Liver (tissue), 8 donors: ENCODE measurements at regions not wholly inside any gene's neighbourhood (a gene's known extent, or its start where the extent isn't known, plus 50 kb on each side); places are given as distances from the start of the nearest gene placed in this dataset.
"Not testable (repeated sequence)": the region's sequence is repeated elsewhere in the genome, so short reads cannot be mapped to it uniquely, and the experiment has no call there.

Experiments used
- DNase-seq: peaks from one replicate; pipeline ENCODE4 v3.0.0-alpha.2; 2017; ENCODE audit warnings: low spot score
- H3K27ac ChIP-seq, 2 donors: one replicate each; pipeline ENCODE4 v1.7.0; 2013; ENCODE audit warnings: inconsistent platforms in 2 of 2, low read length in 2 of 2, control low read depth in 1 of 2, low read depth in 1 of 2, mild to moderate bottlenecking in 1 of 2
- H3K27me3 ChIP-seq, 4 donors: one replicate each; pipeline versions ENCODE4 v1.6.1 to v1.7.0; 2013; ENCODE audit warnings: low read length in 3 of 4, inconsistent platforms in 1 of 4, mild to moderate bottlenecking in 1 of 4, moderate library complexity in 1 of 4; ENCODE audit not compliant: control insufficient read depth in 4 of 4, insufficient read depth in 4 of 4
- H3K36me3 ChIP-seq, 4 donors: one replicate each; pipeline versions ENCODE4 v1.6.1 to v1.7.0; 2013; ENCODE audit warnings: low read length in 3 of 4, mild to moderate bottlenecking in 3 of 4, low read depth in 1 of 4, moderate library complexity in 1 of 4; ENCODE audit not compliant: control insufficient read depth in 4 of 4, insufficient read depth in 3 of 4
- H3K4me1 ChIP-seq, 4 donors: one replicate each; pipeline versions ENCODE4 v1.6.1 to v1.7.0; 2013; ENCODE audit warnings: low read length in 3 of 4, mild to moderate bottlenecking in 3 of 4, moderate library complexity in 1 of 4; ENCODE audit not compliant: control insufficient read depth in 4 of 4, insufficient read depth in 4 of 4
- H3K4me3 ChIP-seq, 3 donors: one replicate each; pipeline versions ENCODE4 v1.6.1 to v1.7.0; 2013; ENCODE audit warnings: low read length in 3 of 3, control low read depth in 1 of 3, low read depth in 1 of 3, mild to moderate bottlenecking in 1 of 3
- H3K9ac ChIP-seq, 2 donors: one replicate each; pipeline ENCODE4 v1.7.0; 2013; ENCODE audit warnings: low read length in 2 of 2, mild to moderate bottlenecking in 2 of 2, moderate library complexity in 2 of 2, control low read depth in 1 of 2, low read depth in 1 of 2
- H3K9me3 ChIP-seq, 4 donors: one replicate each; pipeline versions ENCODE4 v1.6.1 to v1.7.0; 2013; ENCODE audit warnings: low read length in 3 of 4; ENCODE audit not compliant: control insufficient read depth in 4 of 4
- EGR1 ChIP-seq, 2 donors: IDR thresholded peaks; 2 replicates each; pipeline ENCODE4 v1.6.1; 2016 to 2018; ENCODE audit warnings: antibody characterized with exemption in 2 of 2, low read depth in 2 of 2
- FOXA1 ChIP-seq: IDR thresholded peaks from 2 replicates; pipeline ENCODE4 v1.6.1; 2016; ENCODE audit warnings: antibody characterized with exemption
- FOXA2 ChIP-seq: IDR thresholded peaks from 2 replicates; pipeline ENCODE4 v1.6.1; 2016; ENCODE audit warnings: antibody characterized with exemption
- GABPA ChIP-seq, 2 donors: IDR thresholded peaks in 1 of 2; conservative IDR thresholded peaks in 1 of 2; 2 replicates each; pipeline ENCODE4 v1.6.1; 2016; ENCODE audit warnings: antibody characterized with exemption in 2 of 2, mild to moderate bottlenecking in 1 of 2, moderate library complexity in 1 of 2
- HNF4A ChIP-seq, 2 donors: conservative IDR thresholded peaks; 2 replicates each; pipeline ENCODE4 v1.6.1; 2016; ENCODE audit warnings: antibody characterized with exemption in 2 of 2, mild to moderate bottlenecking in 2 of 2
- HNF4G ChIP-seq: IDR thresholded peaks from 2 replicates; pipeline ENCODE4 v1.6.1; 2016; ENCODE audit warnings: antibody characterized with exemption
- JUND ChIP-seq, 2 donors: IDR thresholded peaks; 2 replicates each; pipeline ENCODE4 v1.6.1; 2016; ENCODE audit warnings: antibody characterized with exemption in 2 of 2
- NR2F2 ChIP-seq: IDR thresholded peaks from 2 replicates; pipeline ENCODE4 v1.6.1; 2016; ENCODE audit warnings: antibody characterized with exemption
- RAD21 ChIP-seq, 2 donors: IDR thresholded peaks; 2 replicates each; pipeline ENCODE4 v1.6.1; 2016; ENCODE audit warnings: antibody characterized with exemption in 2 of 2, mild to moderate bottlenecking in 2 of 2
- SP1 ChIP-seq: IDR thresholded peaks from 2 replicates; pipeline ENCODE4 v1.6.1; 2018; ENCODE audit warnings: antibody characterized with exemption, mild to moderate bottlenecking
- TAF1 ChIP-seq: conservative IDR thresholded peaks from 2 replicates; pipeline ENCODE4 v1.6.1; 2016; ENCODE audit warnings: antibody characterized with exemption, mild to moderate bottlenecking
- WGBS: extraction: QIAGEN DNeasy Blood & Tissue Kit; methylation state at CpG from one replicate; pipeline ENCODE4 v1.1.7; 2013; 5-methylcytosine and 5-hydroxymethylcytosine counted together
- TF ChIP-seq, protein P1 (sequence below): IDR thresholded peaks from 2 replicates; pipeline ENCODE4 v1.6.1; 2016; ENCODE audit warnings: antibody characterized with exemption
- TF ChIP-seq, protein P2 (sequence below): IDR thresholded peaks from 2 replicates; pipeline ENCODE4 v1.6.1; 2016; ENCODE audit warnings: antibody characterized with exemption
- TF ChIP-seq, protein P3 (sequence below): fragments of 150-350 bp; IDR thresholded peaks from 2 replicates; pipeline ENCODE4 v1.5.1; 2017; ENCODE audit warnings: improper control_type of control experiment, low read depth, low read length; ENCODE audit not compliant: missing input control
- TF ChIP-seq, protein P4 (sequence below): IDR thresholded peaks from 2 replicates; pipeline ENCODE4 v1.6.1; 2016; ENCODE audit warnings: antibody characterized with exemption, mild to moderate bottlenecking
- TF ChIP-seq, protein P5 (sequence below): IDR thresholded peaks from 2 replicates; pipeline ENCODE4 v1.6.1; 2016; ENCODE audit warnings: antibody characterized with exemption
- donor health status: healthy.
- donor health status: healthy.
- donor health status: healthy.
- donor health status: healthy.
- donor health status: healthy.

DNA sequence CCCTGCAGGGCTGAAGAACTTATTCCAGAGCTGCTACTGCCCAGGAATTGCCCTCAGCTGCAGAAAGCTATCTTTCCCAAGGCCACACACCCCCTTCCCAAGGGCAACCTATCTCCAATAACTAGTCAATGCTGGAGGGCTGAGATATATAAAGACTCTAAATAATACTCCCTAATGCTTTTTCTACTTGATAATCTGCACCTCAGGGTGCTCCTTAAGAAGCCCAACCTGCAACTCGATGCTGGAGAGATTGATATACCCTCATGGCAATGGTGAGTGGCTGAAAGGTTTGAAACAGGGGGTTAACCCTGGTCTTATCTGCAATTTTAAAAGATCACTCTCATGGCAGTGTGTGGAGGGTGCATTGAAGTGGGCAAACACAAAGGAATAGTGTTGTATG is 142.7 kb upstream of the APC start:
- DNase-seq, result no peak
- H3K36me3 ChIP-seq, result no peaks in the 10 kb centered on the region
- WGBS, result 73% methylated on average over 1 of the region's 1 CpG
- no peaks in the 10 kb centered on the region for H3K9me3 ChIP-seq
- H3K27me3 ChIP-seq, result peaks cover 0 to 2% (median 0%) of the 10 kb centered on the region in 4 donors
- TF ChIP-seq JUND (IDR thresholded peaks at IDR 0.05) (no peak), SP1 (no peak), RAD21 (IDR thresholded peaks at IDR 0.05) (no peak), HNF4G (no peak), FOXA1 (no peak), TAF1 (no peak), GABPA (IDR thresholded peaks at IDR 0.05 in 1 of 2, conservative IDR thresholded peaks at IDR 0.05 in 1 of 2) (no peak), FOXA2 (no peak), HNF4A (conservative IDR thresholded peaks at IDR 0.05) (no peak), NR2F2 (no peak), EGR1 (IDR thresholded peaks at IDR 0.05; ENCODE audit: low read depth in 2 of 2) (no peak)
- TF ChIP-seq, protein P1, sequence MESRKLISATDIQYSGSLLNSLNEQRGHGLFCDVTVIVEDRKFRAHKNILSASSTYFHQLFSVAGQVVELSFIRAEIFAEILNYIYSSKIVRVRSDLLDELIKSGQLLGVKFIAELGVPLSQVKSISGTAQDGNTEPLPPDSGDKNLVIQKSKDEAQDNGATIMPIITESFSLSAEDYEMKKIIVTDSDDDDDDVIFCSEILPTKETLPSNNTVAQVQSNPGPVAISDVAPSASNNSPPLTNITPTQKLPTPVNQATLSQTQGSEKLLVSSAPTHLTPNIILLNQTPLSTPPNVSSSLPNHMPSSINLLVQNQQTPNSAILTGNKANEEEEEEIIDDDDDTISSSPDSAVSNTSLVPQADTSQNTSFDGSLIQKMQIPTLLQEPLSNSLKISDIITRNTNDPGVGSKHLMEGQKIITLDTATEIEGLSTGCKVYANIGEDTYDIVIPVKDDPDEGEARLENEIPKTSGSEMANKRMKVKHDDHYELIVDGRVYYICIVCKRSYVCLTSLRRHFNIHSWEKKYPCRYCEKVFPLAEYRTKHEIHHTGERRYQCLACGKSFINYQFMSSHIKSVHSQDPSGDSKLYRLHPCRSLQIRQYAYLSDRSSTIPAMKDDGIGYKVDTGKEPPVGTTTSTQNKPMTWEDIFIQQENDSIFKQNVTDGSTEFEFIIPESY, result no peak
- TF ChIP-seq, protein P2, sequence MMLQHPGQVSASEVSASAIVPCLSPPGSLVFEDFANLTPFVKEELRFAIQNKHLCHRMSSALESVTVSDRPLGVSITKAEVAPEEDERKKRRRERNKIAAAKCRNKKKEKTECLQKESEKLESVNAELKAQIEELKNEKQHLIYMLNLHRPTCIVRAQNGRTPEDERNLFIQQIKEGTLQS, result no peak
- TF ChIP-seq, protein P3, sequence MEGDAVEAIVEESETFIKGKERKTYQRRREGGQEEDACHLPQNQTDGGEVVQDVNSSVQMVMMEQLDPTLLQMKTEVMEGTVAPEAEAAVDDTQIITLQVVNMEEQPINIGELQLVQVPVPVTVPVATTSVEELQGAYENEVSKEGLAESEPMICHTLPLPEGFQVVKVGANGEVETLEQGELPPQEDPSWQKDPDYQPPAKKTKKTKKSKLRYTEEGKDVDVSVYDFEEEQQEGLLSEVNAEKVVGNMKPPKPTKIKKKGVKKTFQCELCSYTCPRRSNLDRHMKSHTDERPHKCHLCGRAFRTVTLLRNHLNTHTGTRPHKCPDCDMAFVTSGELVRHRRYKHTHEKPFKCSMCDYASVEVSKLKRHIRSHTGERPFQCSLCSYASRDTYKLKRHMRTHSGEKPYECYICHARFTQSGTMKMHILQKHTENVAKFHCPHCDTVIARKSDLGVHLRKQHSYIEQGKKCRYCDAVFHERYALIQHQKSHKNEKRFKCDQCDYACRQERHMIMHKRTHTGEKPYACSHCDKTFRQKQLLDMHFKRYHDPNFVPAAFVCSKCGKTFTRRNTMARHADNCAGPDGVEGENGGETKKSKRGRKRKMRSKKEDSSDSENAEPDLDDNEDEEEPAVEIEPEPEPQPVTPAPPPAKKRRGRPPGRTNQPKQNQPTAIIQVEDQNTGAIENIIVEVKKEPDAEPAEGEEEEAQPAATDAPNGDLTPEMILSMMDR, result no peak
- TF ChIP-seq, protein P4, sequence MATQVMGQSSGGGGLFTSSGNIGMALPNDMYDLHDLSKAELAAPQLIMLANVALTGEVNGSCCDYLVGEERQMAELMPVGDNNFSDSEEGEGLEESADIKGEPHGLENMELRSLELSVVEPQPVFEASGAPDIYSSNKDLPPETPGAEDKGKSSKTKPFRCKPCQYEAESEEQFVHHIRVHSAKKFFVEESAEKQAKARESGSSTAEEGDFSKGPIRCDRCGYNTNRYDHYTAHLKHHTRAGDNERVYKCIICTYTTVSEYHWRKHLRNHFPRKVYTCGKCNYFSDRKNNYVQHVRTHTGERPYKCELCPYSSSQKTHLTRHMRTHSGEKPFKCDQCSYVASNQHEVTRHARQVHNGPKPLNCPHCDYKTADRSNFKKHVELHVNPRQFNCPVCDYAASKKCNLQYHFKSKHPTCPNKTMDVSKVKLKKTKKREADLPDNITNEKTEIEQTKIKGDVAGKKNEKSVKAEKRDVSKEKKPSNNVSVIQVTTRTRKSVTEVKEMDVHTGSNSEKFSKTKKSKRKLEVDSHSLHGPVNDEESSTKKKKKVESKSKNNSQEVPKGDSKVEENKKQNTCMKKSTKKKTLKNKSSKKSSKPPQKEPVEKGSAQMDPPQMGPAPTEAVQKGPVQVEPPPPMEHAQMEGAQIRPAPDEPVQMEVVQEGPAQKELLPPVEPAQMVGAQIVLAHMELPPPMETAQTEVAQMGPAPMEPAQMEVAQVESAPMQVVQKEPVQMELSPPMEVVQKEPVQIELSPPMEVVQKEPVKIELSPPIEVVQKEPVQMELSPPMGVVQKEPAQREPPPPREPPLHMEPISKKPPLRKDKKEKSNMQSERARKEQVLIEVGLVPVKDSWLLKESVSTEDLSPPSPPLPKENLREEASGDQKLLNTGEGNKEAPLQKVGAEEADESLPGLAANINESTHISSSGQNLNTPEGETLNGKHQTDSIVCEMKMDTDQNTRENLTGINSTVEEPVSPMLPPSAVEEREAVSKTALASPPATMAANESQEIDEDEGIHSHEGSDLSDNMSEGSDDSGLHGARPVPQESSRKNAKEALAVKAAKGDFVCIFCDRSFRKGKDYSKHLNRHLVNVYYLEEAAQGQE, result no peak
- TF ChIP-seq, protein P5, sequence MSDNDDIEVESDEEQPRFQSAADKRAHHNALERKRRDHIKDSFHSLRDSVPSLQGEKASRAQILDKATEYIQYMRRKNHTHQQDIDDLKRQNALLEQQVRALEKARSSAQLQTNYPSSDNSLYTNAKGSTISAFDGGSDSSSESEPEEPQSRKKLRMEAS, result no peak
- H3K9ac ChIP-seq, result no peak overlapping the region
- peaks cover 0 to 4% (median 0%) of the 10 kb centered on the region in 4 donors for H3K4me1 ChIP-seq
- no peak overlapping the region for H3K27ac ChIP-seq
- H3K4me3 ChIP-seq, result no peak overlapping the region

DNA sequence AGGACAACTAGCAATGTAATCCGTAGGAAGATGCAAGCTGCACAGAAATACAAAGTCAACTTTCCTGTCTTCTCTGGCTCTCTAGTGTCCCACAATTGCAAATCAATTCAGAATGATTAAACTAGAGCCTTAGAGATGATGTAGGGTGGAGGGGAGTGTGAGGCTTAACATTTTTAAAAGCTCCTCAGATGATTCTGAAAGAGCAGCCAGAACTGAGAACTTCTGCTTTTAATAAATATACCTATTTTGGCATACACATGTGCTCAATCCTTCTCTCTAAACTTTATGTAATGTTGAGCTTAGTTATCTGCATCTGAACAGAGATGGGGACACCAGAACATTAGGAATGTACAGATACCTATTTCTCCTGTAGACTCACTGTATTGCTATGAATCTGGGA is 139.9 kb upstream of the APC start:
- peaks cover 0 to 2% (median 0%) of the 10 kb centered on the region in 4 donors for H3K27me3 ChIP-seq
- TF ChIP-seq HNF4A (conservative IDR thresholded peaks at IDR 0.05), result no peak
- no peak for TF ChIP-seq EGR1 (IDR thresholded peaks at IDR 0.05; ENCODE audit: low read depth in 2 of 2)
- no peak for TF ChIP-seq JUND (IDR thresholded peaks at IDR 0.05)
- TF ChIP-seq FOXA1, result no peak
- 84% methylated on average over 1 of the region's 1 CpG for WGBS
- H3K4me1 ChIP-seq, result peaks cover 0 to 4% (median 0%) of the 10 kb centered on the region in 4 donors
- no peak overlapping the region for H3K9ac ChIP-seq
- H3K4me3 ChIP-seq, result no peak overlapping the region
- H3K36me3 ChIP-seq, result no peaks in the 10 kb centered on the region
- no peaks in the 10 kb centered on the region for H3K9me3 ChIP-seq
- no peak overlapping the region for H3K27ac ChIP-seq
- no peak for DNase-seq

DNA sequence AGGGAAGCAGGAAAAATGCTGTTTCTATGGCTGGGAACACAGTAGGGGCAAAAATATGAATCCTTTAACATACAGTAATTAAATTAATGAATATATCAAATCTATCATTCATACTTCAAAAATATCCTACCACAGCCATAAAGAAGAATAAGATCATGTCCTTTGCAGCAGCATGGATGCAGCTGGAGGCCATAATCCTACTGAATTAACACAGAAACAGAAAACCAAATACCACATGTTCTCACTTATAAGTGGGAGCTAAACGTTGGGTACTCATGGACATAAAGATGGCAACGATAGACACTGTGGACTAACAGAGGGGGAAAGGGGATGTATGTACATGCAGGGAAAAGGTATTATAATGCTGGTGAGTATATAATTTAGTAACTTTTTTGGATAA is 137.2 kb upstream of the APC start:
- WGBS, result 32% methylated on average over 2 of the region's 2 CpGs
- H3K9me3 ChIP-seq, H3K36me3 ChIP-seq, H3K4me3 ChIP-seq, H3K27me3 ChIP-seq, H3K27ac ChIP-seq, H3K9ac ChIP-seq, DNase-seq, H3K4me1 ChIP-seq: not testable (repeated sequence)
